ENCODE measurements at regions not wholly inside any gene's neighbourhood (a gene's known extent, or its start where the extent isn't known, plus 50 kb on each side); places are given as distances from the start of the nearest gene placed in this dataset.
"Not testable (repeated sequence)": the region's sequence is repeated elsewhere in the genome, so short reads cannot be mapped to it uniquely, and the experiment has no call there.

DNA sequence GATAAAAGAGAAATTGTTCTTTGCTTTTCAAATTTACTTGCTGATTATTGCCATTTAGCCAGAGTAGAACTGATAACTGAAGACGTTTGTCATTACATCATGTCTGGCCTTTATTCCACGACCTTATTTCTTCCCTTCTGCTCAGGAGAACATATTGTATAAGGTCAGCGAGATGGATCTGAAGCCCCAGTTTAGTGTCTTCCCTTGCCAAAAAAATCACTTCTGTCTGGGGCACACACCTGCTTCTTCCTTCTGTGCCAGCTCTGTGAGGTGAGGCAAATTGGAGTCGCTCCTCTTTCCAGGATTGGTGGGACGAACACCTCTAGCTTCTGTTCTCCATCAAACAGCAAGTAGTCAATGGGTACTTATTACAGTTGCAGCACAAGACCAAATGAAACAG, 250.3 kb upstream of the CRBN start (continued):
- TF ChIP-seq POLR2A (IDR thresholded peaks at IDR 0.05; ENCODE audit: control extremely low read depth in 1 of 2, low read depth in 2 of 2, low read length in 2 of 2): no peak
- TF ChIP-seq KDM4A (IDR thresholded peaks at IDR 0.05; ENCODE audit: low read depth, low read length, severe bottlenecking): no peak
- TF ChIP-seq SIN3A (conservative IDR thresholded peaks at IDR 0.05 in 1 of 2, IDR thresholded peaks at IDR 0.05 in 1 of 2; ENCODE audit: low read depth in 1 of 2, low read length in 2 of 2): no peak

GRCh38 chr3:3407707-3408106, 228.2 kb upstream of the CRBN start:
- H3K9me3 ChIP-seq (ENCODE audit: insufficient read depth in 2 of 2, low read depth in 1 of 2, low read length in 1 of 2); H2BK120ac ChIP-seq (replicated peaks; ENCODE audit: low read depth, low read length); H2BK5ac ChIP-seq (ENCODE audit: low read depth, low read length); H3K23ac ChIP-seq (ENCODE audit: insufficient read length); H3K23me2 ChIP-seq (ENCODE audit: low read depth, low read length); H2BK20ac ChIP-seq (ENCODE audit: low read length); H3K27me3 ChIP-seq (replicated peaks in 1 of 4; ENCODE audit: control insufficient read depth in 3 of 4, extremely low read depth in 1 of 4, insufficient read depth in 3 of 4, low read length in 3 of 4); H2AFZ ChIP-seq (ENCODE audit: low read length); H4K91ac ChIP-seq (replicated peaks; ENCODE audit: insufficient read length, low read length); H3K4me1 ChIP-seq (replicated peaks in 1 of 4; ENCODE audit: control insufficient read depth in 3 of 4, insufficient read depth in 4 of 4, low read length in 3 of 4); H3K4me2 ChIP-seq (ENCODE audit: insufficient read depth in 1 of 2, low read depth in 2 of 2, low read length in 2 of 2); H3K18ac ChIP-seq (ENCODE audit: extremely low read depth, low read length); H3K27ac ChIP-seq (ENCODE audit: low read depth, low read length); H3K4me3 ChIP-seq (ENCODE audit: extremely low read depth in 1 of 4, insufficient read depth in 2 of 4, low read depth in 3 of 4, low read length in 4 of 4); H3K56ac ChIP-seq (replicated peaks; ENCODE audit: insufficient read length, low read depth, low read length); CTCF ChIA-PET (ENCODE audit: partially characterized antibody); H3K79me2 ChIP-seq (ENCODE audit: control insufficient read depth in 1 of 2, insufficient read depth in 2 of 2, low read length in 2 of 2); H3K9ac ChIP-seq (replicated peaks in 1 of 4; ENCODE audit: extremely low read depth in 1 of 4, low read depth in 3 of 4, low read length in 3 of 4); H4K20me1 ChIP-seq (replicated peaks in 1 of 2; ENCODE audit: control insufficient read depth in 1 of 2, insufficient read depth in 2 of 2, low read length in 2 of 2); H3K36me3 ChIP-seq (ENCODE audit: control insufficient read depth in 2 of 4, insufficient read depth in 4 of 4, low read length in 3 of 4); H2BK12ac ChIP-seq (ENCODE audit: low read depth, low read length); H4K5ac ChIP-seq (ENCODE audit: insufficient read length, low read depth, low read length); DNase-seq (ENCODE audit: low read depth in 1 of 2, low spot score in 2 of 2); H4K8ac ChIP-seq (ENCODE audit: extremely low read depth, insufficient read depth, low read length); FAIRE-seq; H2BK15ac ChIP-seq (ENCODE audit: low read length); H2AK5ac ChIP-seq (ENCODE audit: low read depth, low read length); H3K79me1 ChIP-seq (ENCODE audit: low read depth, low read length); H3K4ac ChIP-seq (replicated peaks; ENCODE audit: insufficient read length, low read depth, low read length); H3K14ac ChIP-seq (ENCODE audit: insufficient read length): not testable (repeated sequence)
- WGBS, 2 experiments (ENCODE audit: extremely low coverage in 1 of 2, insufficient coverage in 1 of 2, insufficient read length in 1 of 2, insufficient replicate concordance in 2 of 2, low coverage in 1 of 2, low lambda C conversion rate in 2 of 2, missing lambda C conversion rate in 1 of 2): 71% methylated on average over 2 of the region's 4 CpGs; no CpG with 5 or more reads in 1 of the 2 experiments
- POLR2A ChIA-PET (ENCODE audit: partially characterized antibody): interaction anchor here (0.6 kb wide), 1 partner anchor 1533 kb away, joined by 3 read pairs; no protein-coding TSS in a partner anchor

Data from H1 (cell line).